ENCODE measurements at regions not wholly inside any gene's neighbourhood (a gene's known extent, or its start where the extent isn't known, plus 50 kb on each side); places are given as distances from the start of the nearest gene placed in this dataset.

DNA sequence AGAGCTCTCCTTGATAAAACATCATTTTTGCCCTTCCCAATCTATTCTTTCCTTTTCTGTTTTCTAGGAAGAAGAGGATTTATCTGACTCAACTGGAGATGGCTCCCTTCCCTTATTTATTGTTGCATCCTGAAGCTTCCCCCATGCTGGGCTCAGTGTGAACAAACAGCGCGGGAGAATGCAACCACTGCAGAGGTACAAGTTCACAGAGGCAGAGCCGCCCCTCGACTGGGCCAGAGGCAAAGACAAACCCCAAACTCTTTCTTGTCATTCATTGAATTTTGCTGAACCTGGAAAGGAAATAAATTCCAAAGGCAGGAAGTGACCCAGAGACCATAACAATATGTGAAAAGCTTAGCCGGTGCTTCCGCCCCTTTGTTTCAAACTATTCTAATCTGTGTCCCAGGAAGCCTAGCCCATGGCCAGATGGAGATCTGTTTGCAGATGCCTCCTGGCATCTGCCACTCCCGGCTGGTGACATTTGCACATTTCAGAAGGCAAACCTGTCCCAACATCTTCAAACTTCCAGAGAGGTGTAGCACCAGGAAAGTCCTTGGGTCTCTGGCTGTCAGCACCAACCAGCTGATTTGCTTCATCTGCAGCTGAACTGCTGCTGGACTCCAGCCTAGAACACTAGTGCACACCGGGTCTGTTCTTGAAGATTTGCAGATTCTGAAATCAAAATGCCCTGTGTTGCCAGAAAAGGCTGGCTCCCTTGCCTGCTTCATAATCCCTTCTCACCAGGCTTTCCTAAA, 79.4 kb upstream of the MAP4K3 start (continued):
- TF ChIP-seq NFIB (CRISPR knock-in tag; IDR thresholded peaks at IDR 0.05; ENCODE audit: borderline replicate concordance) (no peak), ZNF746 (CRISPR knock-in tag; IDR thresholded peaks at IDR 0.05) (no peak), POLR2A (IDR thresholded peaks at IDR 0.05; ENCODE audit: insufficient read depth in 1 of 2, low read depth in 2 of 2, low read length in 2 of 2) (peak in 1 of 2 experiments; percentile 29; a peak in 1 of 4 replicates), MIER2 (CRISPR knock-in tag; IDR thresholded peaks at IDR 0.05) (no peak; the same call in 1 of the 2 replicates), STAG1 (CRISPR knock-in tag; IDR thresholded peaks at IDR 0.05) (peak; percentile 63), ZNF12 (CRISPR knock-in tag; IDR thresholded peaks at IDR 0.05) (no peak)
- TF ChIP-seq, protein P1, sequence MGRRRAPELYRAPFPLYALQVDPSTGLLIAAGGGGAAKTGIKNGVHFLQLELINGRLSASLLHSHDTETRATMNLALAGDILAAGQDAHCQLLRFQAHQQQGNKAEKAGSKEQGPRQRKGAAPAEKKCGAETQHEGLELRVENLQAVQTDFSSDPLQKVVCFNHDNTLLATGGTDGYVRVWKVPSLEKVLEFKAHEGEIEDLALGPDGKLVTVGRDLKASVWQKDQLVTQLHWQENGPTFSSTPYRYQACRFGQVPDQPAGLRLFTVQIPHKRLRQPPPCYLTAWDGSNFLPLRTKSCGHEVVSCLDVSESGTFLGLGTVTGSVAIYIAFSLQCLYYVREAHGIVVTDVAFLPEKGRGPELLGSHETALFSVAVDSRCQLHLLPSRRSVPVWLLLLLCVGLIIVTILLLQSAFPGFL (CRISPR knock-in tag; IDR thresholded peaks at IDR 0.05), result no peak
- TF ChIP-seq, protein P2, sequence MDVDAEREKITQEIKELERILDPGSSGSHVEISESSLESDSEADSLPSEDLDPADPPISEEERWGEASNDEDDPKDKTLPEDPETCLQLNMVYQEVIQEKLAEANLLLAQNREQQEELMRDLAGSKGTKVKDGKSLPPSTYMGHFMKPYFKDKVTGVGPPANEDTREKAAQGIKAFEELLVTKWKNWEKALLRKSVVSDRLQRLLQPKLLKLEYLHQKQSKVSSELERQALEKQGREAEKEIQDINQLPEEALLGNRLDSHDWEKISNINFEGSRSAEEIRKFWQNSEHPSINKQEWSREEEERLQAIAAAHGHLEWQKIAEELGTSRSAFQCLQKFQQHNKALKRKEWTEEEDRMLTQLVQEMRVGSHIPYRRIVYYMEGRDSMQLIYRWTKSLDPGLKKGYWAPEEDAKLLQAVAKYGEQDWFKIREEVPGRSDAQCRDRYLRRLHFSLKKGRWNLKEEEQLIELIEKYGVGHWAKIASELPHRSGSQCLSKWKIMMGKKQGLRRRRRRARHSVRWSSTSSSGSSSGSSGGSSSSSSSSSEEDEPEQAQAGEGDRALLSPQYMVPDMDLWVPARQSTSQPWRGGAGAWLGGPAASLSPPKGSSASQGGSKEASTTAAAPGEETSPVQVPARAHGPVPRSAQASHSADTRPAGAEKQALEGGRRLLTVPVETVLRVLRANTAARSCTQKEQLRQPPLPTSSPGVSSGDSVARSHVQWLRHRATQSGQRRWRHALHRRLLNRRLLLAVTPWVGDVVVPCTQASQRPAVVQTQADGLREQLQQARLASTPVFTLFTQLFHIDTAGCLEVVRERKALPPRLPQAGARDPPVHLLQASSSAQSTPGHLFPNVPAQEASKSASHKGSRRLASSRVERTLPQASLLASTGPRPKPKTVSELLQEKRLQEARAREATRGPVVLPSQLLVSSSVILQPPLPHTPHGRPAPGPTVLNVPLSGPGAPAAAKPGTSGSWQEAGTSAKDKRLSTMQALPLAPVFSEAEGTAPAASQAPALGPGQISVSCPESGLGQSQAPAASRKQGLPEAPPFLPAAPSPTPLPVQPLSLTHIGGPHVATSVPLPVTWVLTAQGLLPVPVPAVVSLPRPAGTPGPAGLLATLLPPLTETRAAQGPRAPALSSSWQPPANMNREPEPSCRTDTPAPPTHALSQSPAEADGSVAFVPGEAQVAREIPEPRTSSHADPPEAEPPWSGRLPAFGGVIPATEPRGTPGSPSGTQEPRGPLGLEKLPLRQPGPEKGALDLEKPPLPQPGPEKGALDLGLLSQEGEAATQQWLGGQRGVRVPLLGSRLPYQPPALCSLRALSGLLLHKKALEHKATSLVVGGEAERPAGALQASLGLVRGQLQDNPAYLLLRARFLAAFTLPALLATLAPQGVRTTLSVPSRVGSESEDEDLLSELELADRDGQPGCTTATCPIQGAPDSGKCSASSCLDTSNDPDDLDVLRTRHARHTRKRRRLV (CRISPR knock-in tag; IDR thresholded peaks at IDR 0.05), result no peak
- TF ChIP-seq, protein P3, sequence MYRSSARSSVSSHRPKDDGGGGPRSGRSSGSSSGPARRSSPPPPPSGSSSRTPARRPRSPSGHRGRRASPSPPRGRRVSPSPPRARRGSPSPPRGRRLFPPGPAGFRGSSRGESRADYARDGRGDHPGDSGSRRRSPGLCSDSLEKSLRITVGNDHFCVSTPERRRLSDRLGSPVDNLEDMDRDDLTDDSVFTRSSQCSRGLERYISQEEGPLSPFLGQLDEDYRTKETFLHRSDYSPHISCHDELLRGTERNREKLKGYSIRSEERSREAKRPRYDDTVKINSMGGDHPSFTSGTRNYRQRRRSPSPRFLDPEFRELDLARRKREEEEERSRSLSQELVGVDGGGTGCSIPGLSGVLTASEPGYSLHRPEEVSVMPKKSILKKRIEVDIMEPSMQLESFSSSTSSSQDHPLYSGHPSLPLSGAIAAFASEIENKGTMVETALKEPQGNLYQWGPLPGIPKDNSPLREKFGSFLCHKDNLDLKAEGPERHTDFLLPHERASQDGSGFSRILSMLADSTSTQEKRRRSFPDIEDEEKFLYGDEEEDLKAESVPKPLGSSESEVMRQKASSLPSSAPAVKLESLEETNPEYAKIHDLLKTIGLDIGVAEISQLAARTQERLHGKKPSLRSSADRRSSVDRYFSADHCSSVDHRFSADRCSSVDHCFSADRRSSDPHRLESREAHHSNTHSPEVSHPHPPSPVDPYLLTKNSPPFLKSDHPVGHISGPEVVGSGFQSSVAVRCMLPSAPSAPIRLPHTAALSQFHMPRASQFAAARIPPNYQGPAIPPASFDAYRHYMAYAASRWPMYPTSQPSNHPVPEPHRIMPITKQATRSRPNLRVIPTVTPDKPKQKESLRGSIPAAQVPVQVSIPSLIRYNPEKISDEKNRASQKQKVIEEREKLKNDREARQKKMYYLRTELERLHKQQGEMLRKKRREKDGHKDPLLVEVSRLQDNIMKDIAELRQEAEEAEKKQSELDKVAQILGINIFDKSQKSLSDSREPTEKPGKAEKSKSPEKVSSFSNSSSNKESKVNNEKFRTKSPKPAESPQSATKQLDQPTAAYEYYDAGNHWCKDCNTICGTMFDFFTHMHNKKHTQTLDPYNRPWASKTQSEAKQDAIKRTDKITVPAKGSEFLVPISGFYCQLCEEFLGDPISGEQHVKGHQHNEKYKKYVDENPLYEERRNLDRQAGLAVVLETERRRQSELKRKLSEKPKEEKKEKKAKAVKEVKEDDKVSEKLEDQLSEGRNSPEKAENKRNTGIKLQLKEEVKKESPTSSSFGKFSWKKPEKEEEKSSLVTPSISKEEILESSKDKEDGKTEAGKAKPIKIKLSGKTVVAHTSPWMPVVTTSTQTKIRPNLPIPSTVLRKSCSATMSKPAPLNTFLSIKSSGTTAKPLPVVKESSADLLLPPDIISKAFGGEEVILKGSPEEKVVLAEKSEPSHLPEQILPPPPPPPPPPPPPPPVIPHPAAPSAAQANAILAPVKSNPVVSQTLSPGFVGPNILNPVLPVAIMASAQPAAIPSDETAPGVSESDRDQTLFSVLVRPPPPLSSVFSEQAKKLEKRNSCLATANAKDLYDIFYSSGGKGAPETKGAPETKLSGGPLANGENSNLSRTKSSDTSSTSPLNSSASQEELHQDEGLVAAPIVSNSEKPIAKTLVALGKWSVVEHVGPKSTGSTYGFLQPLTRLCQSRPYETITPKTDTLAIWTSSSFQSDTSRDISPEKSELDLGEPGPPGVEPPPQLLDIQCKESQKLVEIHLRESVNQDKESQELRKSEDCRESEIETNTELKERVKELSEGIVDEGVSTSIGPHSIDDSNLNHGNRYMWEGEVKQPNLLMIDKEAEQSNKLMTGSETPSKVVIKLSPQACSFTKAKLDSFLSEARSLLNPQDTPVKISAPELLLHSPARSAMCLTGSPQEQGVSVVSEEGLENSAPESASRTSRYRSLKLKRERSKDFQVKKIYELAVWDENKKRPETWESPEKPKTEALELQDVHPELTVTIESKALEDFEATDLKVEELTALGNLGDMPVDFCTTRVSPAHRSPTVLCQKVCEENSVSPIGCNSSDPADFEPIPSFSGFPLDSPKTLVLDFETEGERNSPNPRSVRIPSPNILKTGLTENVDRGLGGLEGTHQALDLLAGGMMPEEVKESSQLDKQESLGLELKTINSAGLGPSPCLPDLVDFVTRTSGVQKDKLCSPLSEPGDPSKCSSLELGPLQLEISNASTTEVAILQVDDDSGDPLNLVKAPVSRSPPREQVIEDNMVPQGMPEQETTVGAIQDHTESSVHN (CRISPR knock-in tag; IDR thresholded peaks at IDR 0.05), result 0 out of 2 replicates have a peak, but pooled peaks have one; percentile 12
- TF ChIP-seq, protein P4, sequence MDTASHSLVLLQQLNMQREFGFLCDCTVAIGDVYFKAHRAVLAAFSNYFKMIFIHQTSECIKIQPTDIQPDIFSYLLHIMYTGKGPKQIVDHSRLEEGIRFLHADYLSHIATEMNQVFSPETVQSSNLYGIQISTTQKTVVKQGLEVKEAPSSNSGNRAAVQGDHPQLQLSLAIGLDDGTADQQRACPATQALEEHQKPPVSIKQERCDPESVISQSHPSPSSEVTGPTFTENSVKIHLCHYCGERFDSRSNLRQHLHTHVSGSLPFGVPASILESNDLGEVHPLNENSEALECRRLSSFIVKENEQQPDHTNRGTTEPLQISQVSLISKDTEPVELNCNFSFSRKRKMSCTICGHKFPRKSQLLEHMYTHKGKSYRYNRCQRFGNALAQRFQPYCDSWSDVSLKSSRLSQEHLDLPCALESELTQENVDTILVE (CRISPR knock-in tag; IDR thresholded peaks at IDR 0.05), result no peak
- TF ChIP-seq, protein P5, sequence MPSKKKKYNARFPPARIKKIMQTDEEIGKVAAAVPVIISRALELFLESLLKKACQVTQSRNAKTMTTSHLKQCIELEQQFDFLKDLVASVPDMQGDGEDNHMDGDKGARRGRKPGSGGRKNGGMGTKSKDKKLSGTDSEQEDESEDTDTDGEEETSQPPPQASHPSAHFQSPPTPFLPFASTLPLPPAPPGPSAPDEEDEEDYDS (CRISPR knock-in tag; IDR thresholded peaks at IDR 0.05), result peak; percentile 59; the same call in 1 of the 2 replicates
- TF ChIP-seq, protein P6, sequence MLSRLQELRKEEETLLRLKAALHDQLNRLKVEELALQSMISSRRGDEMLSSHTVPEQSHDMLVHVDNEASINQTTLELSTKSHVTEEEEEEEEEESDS (CRISPR knock-in tag; IDR thresholded peaks at IDR 0.05; ENCODE audit: borderline replicate concordance), result no peak
